Neutrophil (primary cell): ENCODE measurements at regions not wholly inside any gene's neighbourhood (a gene's known extent, or its start where the extent isn't known, plus 50 kb on each side); places are given as distances from the start of the nearest gene placed in this dataset.

ENCODE experiments used
- H3K27ac ChIP-seq: fragments of 200-600 bp; sonication (generic); 2 replicates; pipeline ENCODE4 v1.5.1; 2016; ENCODE audit warnings: mild to moderate bottlenecking, moderate library complexity
- H3K27me3 ChIP-seq: fragments of 200-600 bp; sonication (generic); 2 replicates; pipeline ENCODE4 v1.6.0; 2016; ENCODE audit warnings: mild to moderate bottlenecking
- H3K36me3 ChIP-seq: fragments of 200-600 bp; sonication (generic); 2 replicates; pipeline ENCODE4 v1.5.1; 2017
- H3K4me1 ChIP-seq, 2 experiments: fragments of 200-600 bp in 1 of 2; sonication (generic) in 1 of 2; 1 replicate in 1 of 2; 2 replicates in 1 of 2; pipeline versions ENCODE4 v1.5.1 to v1.6.1; 2013 to 2016; ENCODE audit warnings: low read depth in 1 of 2, low read length in 1 of 2, mild to moderate bottlenecking in 1 of 2, moderate library complexity in 1 of 2; ENCODE audit not compliant: control insufficient read depth in 1 of 2, insufficient read depth in 1 of 2
- H3K4me3 ChIP-seq, 2 experiments: fragments of 200-600 bp in 1 of 2; sonication (generic) in 1 of 2; 1 replicate in 1 of 2; 2 replicates in 1 of 2; pipeline ENCODE4 v1.5.1; 2013 to 2016; ENCODE audit warnings: low read depth in 1 of 2, low read length in 1 of 2, mild to moderate bottlenecking in 1 of 2, moderate library complexity in 1 of 2
- H3K9me3 ChIP-seq: fragments of 200-600 bp; sonication (generic); 2 replicates; pipeline ENCODE4 v1.5.1; 2016
- TF ChIP-seq, protein P1 (sequence below): fragments of 200-600 bp; sonication (generic); IDR thresholded peaks from 2 replicates; pipeline ENCODE4 v1.5.1; 2016; ENCODE audit warnings: antibody characterized with exemption

DNA sequence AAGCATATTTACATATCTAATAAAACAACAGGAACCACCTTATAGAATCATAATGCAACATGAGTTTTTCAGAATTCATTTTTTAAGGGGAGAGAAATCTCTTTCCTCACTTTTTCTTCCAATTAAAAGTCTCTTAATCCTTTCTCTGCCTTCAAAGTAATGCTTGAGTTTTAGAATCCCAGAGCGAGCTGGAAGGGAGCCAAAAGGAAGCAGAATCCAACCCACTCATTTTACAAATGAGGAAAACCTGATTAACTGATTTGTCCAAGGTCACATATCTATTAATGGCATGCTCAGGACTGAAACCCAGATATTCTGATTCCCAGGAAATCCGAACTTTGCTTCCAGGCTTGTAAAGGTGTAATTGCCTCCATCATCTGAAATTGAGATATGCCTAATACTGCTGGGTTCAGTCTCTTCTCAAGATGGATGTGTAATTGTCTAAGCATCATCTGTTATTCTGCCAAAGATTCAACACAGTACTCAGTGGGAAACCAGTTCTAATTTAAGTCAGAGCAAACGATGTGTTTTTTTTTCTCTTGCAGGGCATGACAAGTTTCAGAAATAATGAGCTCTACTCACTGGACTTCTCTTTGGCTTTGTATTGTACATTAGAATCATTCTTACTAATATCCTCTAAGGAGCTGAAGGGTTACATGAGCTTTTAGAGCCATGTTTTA is 481.4 kb upstream of the CFAP20DC start:
- no peak overlapping the region for H3K27ac ChIP-seq
- TF ChIP-seq, protein P1, sequence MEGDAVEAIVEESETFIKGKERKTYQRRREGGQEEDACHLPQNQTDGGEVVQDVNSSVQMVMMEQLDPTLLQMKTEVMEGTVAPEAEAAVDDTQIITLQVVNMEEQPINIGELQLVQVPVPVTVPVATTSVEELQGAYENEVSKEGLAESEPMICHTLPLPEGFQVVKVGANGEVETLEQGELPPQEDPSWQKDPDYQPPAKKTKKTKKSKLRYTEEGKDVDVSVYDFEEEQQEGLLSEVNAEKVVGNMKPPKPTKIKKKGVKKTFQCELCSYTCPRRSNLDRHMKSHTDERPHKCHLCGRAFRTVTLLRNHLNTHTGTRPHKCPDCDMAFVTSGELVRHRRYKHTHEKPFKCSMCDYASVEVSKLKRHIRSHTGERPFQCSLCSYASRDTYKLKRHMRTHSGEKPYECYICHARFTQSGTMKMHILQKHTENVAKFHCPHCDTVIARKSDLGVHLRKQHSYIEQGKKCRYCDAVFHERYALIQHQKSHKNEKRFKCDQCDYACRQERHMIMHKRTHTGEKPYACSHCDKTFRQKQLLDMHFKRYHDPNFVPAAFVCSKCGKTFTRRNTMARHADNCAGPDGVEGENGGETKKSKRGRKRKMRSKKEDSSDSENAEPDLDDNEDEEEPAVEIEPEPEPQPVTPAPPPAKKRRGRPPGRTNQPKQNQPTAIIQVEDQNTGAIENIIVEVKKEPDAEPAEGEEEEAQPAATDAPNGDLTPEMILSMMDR = no peak

DNA sequence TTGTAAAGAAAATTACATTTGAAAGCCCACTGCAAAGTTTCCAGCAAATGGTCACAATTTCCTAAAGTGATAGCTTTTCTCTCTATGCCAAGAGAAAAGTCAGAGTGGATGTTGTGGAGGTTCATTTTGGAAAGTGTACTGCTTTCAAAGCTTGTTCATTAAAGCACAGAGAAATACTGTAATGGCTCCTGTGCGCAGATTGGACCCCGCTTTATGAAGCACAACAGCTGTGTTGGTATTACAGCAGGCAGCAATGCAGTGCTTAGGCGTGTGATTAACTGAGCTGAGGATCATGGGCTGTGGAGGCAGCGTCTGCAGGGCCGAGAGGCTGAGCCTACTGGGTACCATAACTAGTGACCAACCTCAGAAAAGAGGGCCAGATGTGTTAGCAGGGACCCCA is 478.4 kb upstream of the CFAP20DC start:
- Histone ChIP-seq H3K4me1 (no peaks in the 10 kb centered on the region), H3K4me3 (no peak overlapping the region), H3K36me3 (no peaks in the 10 kb centered on the region), H3K27ac (no peak overlapping the region), H3K27me3 (no peaks in the 10 kb centered on the region), H3K9me3 (no peaks in the 10 kb centered on the region)
- TF ChIP-seq, protein P1 = no peak

More for the DNA sequence above, 481.4 kb upstream of the CFAP20DC start:
- Histone ChIP-seq H3K4me1 (no peaks in the 10 kb centered on the region), H3K9me3 (no peaks in the 10 kb centered on the region), H3K36me3 (no peaks in the 10 kb centered on the region), H3K4me3 (no peak overlapping the region), H3K27me3 (no peaks in the 10 kb centered on the region)

DNA sequence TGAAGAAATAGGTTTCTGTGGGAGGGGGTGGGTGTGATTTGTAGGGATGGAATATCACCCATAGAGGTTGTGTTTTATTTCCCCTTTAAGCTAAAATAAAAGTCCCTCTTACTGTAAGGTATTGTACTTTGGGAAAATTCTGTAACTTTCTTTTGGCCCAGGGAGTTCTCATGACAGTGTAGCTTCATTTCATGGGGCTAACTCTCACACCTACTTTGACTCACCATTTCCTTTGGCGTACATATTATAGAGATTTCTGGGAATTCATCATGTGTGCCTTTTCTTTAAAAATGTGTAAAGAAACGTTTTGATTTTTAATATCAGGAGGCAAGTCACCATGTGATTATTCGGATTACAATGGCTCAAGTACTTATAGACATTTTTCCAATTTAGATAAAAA is 477.7 kb upstream of the CFAP20DC start:
- TF ChIP-seq, protein P1 = no peak
- no peak overlapping the region for H3K27ac ChIP-seq
- H3K4me1 ChIP-seq = no peaks in the 10 kb centered on the region
- no peaks in the 10 kb centered on the region for H3K9me3 ChIP-seq
- H3K27me3 ChIP-seq = no peaks in the 10 kb centered on the region
- H3K36me3 ChIP-seq = no peaks in the 10 kb centered on the region
- no peak overlapping the region for H3K4me3 ChIP-seq

DNA sequence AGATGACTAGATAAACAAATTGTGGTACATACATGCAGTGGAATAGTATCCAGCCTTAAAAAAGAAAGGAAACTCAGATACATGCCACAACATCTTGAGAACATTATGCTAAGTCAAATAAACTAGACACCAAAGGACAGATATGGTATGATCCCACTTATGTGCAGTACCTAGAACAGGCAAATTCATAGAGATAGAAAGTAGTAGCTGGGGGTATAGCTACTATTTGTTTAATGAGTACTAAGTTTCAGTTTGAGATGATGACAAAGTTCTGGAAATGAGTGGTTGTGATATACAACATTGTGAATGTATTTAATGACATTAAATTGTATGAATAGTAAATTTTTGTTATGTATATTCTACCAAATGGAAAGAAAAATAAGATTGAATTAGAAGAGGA is 477.2 kb upstream of the CFAP20DC start:
- TF ChIP-seq, protein P1 = no peak

DNA sequence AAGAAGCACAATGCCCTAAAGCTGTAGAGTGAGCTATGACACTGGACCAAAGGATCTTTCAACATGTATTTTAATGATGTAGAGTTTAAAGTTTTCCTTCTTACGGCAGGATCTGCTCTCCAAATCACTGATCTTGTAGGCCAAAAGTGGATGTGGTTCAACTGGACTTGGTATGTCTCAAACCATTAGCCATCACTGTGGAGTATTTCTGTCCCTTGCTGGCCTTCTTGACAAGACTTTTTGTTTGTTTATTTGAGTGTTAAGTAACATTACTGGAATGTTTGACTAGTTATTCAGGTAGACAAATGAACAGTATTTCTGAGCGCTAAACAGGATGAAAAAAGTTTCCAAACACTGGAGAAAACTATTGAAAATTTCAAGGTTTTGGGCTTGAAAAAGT is 472.7 kb upstream of the CFAP20DC start:
- no peaks in the 10 kb centered on the region for H3K36me3 ChIP-seq
- no peaks in the 10 kb centered on the region for H3K4me1 ChIP-seq
- H3K27ac ChIP-seq = no peak overlapping the region
- no peaks in the 10 kb centered on the region for H3K27me3 ChIP-seq
- TF ChIP-seq, protein P1 = no peak
- no peak overlapping the region for H3K4me3 ChIP-seq
- H3K9me3 ChIP-seq = no peaks in the 10 kb centered on the region

More for the DNA sequence above, 477.2 kb upstream of the CFAP20DC start:
- Histone ChIP-seq H3K4me1 (no peaks in the 10 kb centered on the region), H3K36me3 (no peaks in the 10 kb centered on the region), H3K27me3 (no peaks in the 10 kb centered on the region), H3K9me3 (no peaks in the 10 kb centered on the region), H3K4me3 (no peak overlapping the region), H3K27ac (no peak overlapping the region)
